Panc1 (cell line): ENCODE measurements at regions not wholly inside any gene's neighbourhood (a gene's known extent, or its start where the extent isn't known, plus 50 kb on each side); places are given as distances from the start of the nearest gene placed in this dataset.

ENCODE experiments used
- ATAC-seq: fragments of 200-7000 bp; cut with Tn5 transposase; 2 replicates; pipeline ENCODE4 v1.9.1; 2020; ENCODE audit warnings: mild to moderate bottlenecking, moderate library complexity
- BruUV-seq: library from RNA; stranded (reverse); fragments of 400-500 nt; replicated peaks from 2 replicates; lab custom pipeline; 2021; lab: Mats Ljungman, UMichigan
- CTCF ChIA-PET: fragments of 300-600 bp; sonication (Branson Sonifier 250); formaldehyde crosslinking; loops from one replicate; lab custom pipeline; 2022; ENCODE audit warnings: antibody characterized with exemption; lab: Charles Lee
- POLR2A ChIA-PET: fragments of 300-600 bp; sonication (Branson Sonifier 250); formaldehyde crosslinking; loops from one replicate; lab custom pipeline; 2022; ENCODE audit warnings: antibody characterized with exemption; lab: Charles Lee
- DNase-seq: peaks from one replicate; pipeline ENCODE4 v3.0.0-alpha.2; 2010; ENCODE audit warnings: low read depth, low spot score
- H3K27ac ChIP-seq: 2 replicates; pipeline ENCODE4 v1.5.1; 2011; ENCODE audit warnings: mild to moderate bottlenecking, low read length, inconsistent platforms
- H3K27me3 ChIP-seq: fragments of 200-500 bp; sonication (Bioruptor generic); 2 replicates; pipeline ENCODE4 v1.6.0; 2014; ENCODE audit warnings: low read length, inconsistent platforms; ENCODE audit not compliant: control insufficient read depth, insufficient read depth
- H3K36me3 ChIP-seq: fragments of 200-500 bp; sonication (Bioruptor generic); 2 replicates; pipeline ENCODE4 v1.5.1; 2014; ENCODE audit warnings: inconsistent platforms, mild to moderate bottlenecking, low read length, moderate library complexity; ENCODE audit not compliant: control insufficient read depth, insufficient read depth
- H3K4me1 ChIP-seq: 2 replicates; pipeline ENCODE4 v1.5.1; 2011; ENCODE audit warnings: inconsistent platforms, mild to moderate bottlenecking, low read length, moderate library complexity; ENCODE audit not compliant: control insufficient read depth, insufficient read depth
- H3K4me3 ChIP-seq, 2 experiments: 2 replicates each; pipeline ENCODE4 v1.5.1; 2011 to 2012; ENCODE audit warnings: low read depth in 2 of 2, low read length in 2 of 2, mild to moderate bottlenecking in 2 of 2, inconsistent platforms in 1 of 2, moderate library complexity in 1 of 2
- H3K9me3 ChIP-seq: fragments of 200-500 bp; sonication (Bioruptor generic); 2 replicates; pipeline ENCODE4 v1.5.1; 2014; ENCODE audit warnings: low read depth, mild to moderate bottlenecking, inconsistent platforms, low read length, moderate library complexity; ENCODE audit not compliant: control insufficient read depth, insufficient read depth
- TCF7L2 ChIP-seq: IDR thresholded peaks from 2 replicates; pipeline ENCODE4 v1.6.1; 2011; ENCODE audit warnings: mild to moderate bottlenecking, low read depth, low read length, inconsistent platforms
- in situ Hi-C: cut with HindIII; loops from 2 replicates; pipeline ENCODE4 v1.10.0; 2016; ENCODE audit warnings: low sequenced_read_pairs, low pct_unique_long_range_greater_than_20kb
- intact Hi-C: fragments of 100-400 bp; cut with micrococcal nuclease; formaldehyde crosslinking; loops from one replicate; pipeline ENCODE4 v1.10.0; 2022; ENCODE audit not compliant: unreplicated experiment
- TF ChIP-seq, protein P1 (sequence below): fragments of 450-650 bp; IDR thresholded peaks from 2 replicates; pipeline ENCODE4 v1.5.1; 2017; ENCODE audit warnings: mild to moderate bottlenecking
- TF ChIP-seq, protein P2 (sequence below), 2 experiments: IDR thresholded peaks; 2 replicates each; pipeline ENCODE4 v1.6.1; 2011 to 2012; ENCODE audit warnings: low read depth in 2 of 2, control low read depth in 1 of 2, low read length in 1 of 2, mild to moderate bottlenecking in 1 of 2, moderate library complexity in 1 of 2; ENCODE audit not compliant: insufficient read depth in 1 of 2

DNA sequence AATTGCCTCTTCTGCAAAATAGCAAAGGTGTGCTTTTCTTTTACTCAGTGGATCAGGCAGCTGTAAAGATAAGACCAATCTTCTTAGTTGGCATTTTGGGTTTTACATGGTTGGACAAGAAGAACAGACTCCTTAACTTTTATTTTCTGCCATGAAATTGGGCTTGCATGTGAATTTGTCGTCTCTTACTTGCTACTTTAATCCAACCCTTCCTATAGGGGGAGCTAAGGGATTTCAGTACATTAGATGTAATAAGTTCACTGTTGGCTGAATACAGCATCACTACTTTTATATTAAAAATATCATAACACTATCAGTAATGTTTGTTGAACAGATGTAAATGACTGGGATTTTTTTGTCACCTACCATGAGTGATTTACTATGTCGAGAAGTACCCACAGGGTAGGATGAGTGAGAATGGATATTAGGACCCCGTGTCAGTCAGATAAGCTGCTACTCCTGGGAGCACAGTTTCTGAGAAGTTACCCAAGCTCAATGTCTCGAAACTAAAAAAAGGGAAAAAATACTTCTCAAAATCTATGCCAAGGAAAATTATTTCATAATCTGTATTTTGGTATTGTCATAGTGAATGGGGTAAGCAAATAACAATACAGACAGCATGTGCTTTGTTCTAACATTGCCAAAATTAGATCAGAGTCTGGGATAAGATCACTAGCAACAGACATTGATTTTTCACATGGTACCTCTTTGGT lies 127.4 kb upstream of the AGR3 start:
- in situ Hi-C loops (no loop called here), intact Hi-C loops (no loop called here)
- H3K27me3 ChIP-seq, result no peaks in the 10 kb centered on the region
- no peak overlapping the region for H3K4me3 ChIP-seq
- ChIA-PET CTCF (interaction anchor here (0.6 kb wide), 2 partner anchors 9 to 28 kb away, joined by 3 read pairs; no protein-coding TSS in a partner anchor), POLR2A (no interaction called here)
- no peak for TF ChIP-seq TCF7L2
- TF ChIP-seq, protein P1, sequence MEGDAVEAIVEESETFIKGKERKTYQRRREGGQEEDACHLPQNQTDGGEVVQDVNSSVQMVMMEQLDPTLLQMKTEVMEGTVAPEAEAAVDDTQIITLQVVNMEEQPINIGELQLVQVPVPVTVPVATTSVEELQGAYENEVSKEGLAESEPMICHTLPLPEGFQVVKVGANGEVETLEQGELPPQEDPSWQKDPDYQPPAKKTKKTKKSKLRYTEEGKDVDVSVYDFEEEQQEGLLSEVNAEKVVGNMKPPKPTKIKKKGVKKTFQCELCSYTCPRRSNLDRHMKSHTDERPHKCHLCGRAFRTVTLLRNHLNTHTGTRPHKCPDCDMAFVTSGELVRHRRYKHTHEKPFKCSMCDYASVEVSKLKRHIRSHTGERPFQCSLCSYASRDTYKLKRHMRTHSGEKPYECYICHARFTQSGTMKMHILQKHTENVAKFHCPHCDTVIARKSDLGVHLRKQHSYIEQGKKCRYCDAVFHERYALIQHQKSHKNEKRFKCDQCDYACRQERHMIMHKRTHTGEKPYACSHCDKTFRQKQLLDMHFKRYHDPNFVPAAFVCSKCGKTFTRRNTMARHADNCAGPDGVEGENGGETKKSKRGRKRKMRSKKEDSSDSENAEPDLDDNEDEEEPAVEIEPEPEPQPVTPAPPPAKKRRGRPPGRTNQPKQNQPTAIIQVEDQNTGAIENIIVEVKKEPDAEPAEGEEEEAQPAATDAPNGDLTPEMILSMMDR, result peak; percentile 68; the same call in 1 of the 2 replicates
- H3K36me3 ChIP-seq, result no peaks in the 10 kb centered on the region
- H3K4me1 ChIP-seq, result no peaks in the 10 kb centered on the region
- DNase-seq, result no peak
- H3K27ac ChIP-seq, result no peak overlapping the region
- H3K9me3 ChIP-seq, result no peaks in the 10 kb centered on the region
- ATAC-seq, result 0 out of 2 replicates have a peak, but pooled peaks have one; percentile 34
- no TSS peak for BruUV-seq

DNA sequence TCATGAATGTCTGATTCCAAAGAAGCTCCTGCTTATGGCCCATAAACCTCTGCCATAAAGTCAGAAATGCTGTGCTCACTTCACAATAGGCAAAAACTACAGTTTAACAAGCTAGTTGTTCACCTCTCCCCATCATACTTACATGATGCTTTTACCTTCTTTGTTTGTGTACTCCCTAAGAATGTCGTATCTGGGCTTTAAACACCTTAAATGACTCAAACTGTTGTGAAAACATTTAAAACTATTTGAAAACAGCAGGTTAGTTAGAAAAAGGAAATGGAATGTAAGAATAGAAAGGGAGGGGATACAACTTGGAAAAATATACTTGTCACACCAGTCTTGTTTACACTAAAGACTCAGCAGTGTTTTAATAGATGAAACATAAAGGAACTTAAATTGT lies 128.2 kb upstream of the AGR3 start:
- Histone ChIP-seq H3K9me3 (no peaks in the 10 kb centered on the region), H3K36me3 (no peaks in the 10 kb centered on the region), H3K4me3 (no peak overlapping the region), H3K4me1 (no peaks in the 10 kb centered on the region), H3K27me3 (no peaks in the 10 kb centered on the region), H3K27ac (no peak overlapping the region)
- POLR2A ChIA-PET, result no interaction called here
- in situ Hi-C loops, result no loop called here
- intact Hi-C loops, result no loop called here
- DNase-seq (no peak), ATAC-seq (no peak)
- CTCF ChIA-PET, result no interaction called here
- TF ChIP-seq, protein P2, sequence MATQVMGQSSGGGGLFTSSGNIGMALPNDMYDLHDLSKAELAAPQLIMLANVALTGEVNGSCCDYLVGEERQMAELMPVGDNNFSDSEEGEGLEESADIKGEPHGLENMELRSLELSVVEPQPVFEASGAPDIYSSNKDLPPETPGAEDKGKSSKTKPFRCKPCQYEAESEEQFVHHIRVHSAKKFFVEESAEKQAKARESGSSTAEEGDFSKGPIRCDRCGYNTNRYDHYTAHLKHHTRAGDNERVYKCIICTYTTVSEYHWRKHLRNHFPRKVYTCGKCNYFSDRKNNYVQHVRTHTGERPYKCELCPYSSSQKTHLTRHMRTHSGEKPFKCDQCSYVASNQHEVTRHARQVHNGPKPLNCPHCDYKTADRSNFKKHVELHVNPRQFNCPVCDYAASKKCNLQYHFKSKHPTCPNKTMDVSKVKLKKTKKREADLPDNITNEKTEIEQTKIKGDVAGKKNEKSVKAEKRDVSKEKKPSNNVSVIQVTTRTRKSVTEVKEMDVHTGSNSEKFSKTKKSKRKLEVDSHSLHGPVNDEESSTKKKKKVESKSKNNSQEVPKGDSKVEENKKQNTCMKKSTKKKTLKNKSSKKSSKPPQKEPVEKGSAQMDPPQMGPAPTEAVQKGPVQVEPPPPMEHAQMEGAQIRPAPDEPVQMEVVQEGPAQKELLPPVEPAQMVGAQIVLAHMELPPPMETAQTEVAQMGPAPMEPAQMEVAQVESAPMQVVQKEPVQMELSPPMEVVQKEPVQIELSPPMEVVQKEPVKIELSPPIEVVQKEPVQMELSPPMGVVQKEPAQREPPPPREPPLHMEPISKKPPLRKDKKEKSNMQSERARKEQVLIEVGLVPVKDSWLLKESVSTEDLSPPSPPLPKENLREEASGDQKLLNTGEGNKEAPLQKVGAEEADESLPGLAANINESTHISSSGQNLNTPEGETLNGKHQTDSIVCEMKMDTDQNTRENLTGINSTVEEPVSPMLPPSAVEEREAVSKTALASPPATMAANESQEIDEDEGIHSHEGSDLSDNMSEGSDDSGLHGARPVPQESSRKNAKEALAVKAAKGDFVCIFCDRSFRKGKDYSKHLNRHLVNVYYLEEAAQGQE (IDR thresholded peaks at IDR 0.05; ENCODE audit: insufficient read depth in 1 of 2, low read depth in 2 of 2, low read length in 1 of 2), result no peak
- TF ChIP-seq, protein P1, result no peak
- BruUV-seq, result no TSS peak
